Epithelial cell of proximal tubule (primary cell): ENCODE measurements at regions not wholly inside any gene's neighbourhood (a gene's known extent, or its start where the extent isn't known, plus 50 kb on each side); places are given as distances from the start of the nearest gene placed in this dataset.

ENCODE experiments used
- DNase-seq: peaks from one replicate; pipeline ENCODE4 v3.0.0-alpha.2; 2011; ENCODE audit warnings: low read depth
- H3K4me3 ChIP-seq: 2 replicates; pipeline ENCODE4 v1.5.1; 2011; ENCODE audit warnings: low read depth, mild to moderate bottlenecking, low read length
- TF ChIP-seq, protein P1 (sequence below): conservative IDR thresholded peaks from 2 replicates; pipeline ENCODE4 v1.5.1; 2012; ENCODE audit warnings: low read depth, mild to moderate bottlenecking, low read length

DNA sequence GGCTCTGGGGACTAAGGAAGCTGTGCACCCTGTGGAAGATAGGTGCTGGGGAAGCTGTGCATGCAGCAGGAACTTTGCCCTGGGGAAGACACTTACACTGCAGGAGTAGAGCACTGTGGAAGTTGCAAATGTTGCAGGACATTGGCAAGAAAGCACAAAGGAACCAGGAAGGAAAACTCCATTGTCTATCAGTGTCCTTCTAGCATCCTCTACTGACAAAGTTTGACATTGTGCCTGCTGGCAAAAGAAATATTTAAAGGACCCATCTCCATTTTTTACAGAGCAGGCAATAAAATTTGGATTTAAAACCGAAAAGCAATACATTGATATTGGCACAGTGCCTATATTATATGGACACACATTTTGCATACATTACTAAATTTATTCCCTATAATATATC lies 394.1 kb downstream of the PBX1 start:
- no peak for DNase-seq
- TF ChIP-seq, protein P1, sequence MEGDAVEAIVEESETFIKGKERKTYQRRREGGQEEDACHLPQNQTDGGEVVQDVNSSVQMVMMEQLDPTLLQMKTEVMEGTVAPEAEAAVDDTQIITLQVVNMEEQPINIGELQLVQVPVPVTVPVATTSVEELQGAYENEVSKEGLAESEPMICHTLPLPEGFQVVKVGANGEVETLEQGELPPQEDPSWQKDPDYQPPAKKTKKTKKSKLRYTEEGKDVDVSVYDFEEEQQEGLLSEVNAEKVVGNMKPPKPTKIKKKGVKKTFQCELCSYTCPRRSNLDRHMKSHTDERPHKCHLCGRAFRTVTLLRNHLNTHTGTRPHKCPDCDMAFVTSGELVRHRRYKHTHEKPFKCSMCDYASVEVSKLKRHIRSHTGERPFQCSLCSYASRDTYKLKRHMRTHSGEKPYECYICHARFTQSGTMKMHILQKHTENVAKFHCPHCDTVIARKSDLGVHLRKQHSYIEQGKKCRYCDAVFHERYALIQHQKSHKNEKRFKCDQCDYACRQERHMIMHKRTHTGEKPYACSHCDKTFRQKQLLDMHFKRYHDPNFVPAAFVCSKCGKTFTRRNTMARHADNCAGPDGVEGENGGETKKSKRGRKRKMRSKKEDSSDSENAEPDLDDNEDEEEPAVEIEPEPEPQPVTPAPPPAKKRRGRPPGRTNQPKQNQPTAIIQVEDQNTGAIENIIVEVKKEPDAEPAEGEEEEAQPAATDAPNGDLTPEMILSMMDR: no peak

DNA sequence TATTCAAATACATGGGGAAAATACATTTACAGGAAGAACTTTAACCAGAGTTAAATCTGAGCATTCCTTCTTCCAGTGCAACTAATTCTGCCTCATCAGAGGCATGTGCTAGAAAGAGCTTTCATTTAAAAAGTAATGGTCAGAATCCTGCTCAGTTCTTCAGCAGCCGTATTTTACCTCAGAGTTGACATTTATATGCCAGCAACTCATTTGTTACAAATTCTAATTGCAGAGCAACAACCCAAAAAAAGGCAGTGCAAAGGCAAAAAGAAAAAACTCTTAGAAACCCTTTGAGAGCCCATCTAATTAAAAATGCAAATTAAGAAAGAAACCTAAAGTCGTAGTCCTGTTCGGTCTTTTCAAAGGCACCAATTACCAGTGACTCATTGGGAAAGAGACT lies 392.5 kb downstream of the PBX1 start:
- no peak for DNase-seq
- H3K4me3 ChIP-seq: no peak overlapping the region
- TF ChIP-seq, protein P1: no peak

More for the DNA sequence above, 394.1 kb downstream of the PBX1 start:
- no peak overlapping the region for H3K4me3 ChIP-seq

DNA sequence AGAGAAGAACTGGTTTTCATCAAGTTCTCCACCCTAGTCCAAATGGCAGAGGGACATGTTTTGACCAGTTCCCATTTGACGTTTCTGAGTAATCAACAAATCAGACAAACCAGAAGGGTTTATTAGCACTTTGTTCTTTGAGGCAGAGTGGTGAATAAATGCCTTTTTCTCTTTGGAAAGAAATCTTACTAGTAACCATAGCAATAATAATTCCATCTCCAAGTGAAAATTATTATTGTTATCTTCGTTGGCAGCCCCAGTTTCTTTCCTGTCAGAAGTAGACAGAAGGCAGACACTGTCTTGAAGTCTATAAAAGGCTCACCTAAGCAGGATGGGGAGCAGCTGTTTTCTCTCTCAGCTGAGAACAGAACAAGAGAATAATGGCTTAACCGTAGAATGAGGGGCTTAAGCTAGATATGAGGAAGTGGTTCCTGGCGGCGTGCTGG lies 391.6 kb downstream of the PBX1 start:
- no peak overlapping the region for H3K4me3 ChIP-seq
- TF ChIP-seq, protein P1: no peak
- no peak for DNase-seq

DNA sequence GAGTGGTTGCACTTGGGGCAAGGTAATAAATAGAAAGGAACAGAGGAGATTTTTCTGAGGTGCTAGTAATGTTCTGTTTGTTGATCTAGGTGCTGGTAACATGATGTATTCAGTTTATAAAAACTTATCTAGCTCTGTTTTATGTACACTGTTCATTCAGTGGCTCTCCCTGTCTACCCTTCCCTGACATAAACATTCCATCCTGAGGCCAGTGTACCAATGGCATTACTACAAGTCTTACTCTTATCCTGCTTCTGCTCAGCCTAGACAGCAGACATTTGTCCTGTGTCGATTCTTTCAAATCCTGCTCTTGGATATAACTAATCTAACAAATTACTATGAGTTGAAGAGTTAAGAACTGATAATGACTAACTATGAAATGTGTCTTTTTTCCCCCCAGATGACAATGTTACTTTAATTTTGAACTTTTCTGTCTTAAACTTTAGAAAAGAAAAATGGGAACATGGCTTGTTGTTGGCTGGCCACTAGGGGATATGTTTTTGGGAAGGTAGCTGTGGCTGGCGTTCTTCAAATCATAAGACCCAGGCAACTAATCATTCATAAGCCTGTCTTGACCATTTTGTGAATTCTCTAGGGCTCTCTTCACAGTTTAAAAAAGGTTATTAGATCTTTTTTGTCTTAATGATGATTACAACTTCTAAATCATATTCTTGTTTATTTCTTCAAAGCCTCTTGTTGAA lies 390.9 kb downstream of the PBX1 start:
- no peak overlapping the region for H3K4me3 ChIP-seq
- TF ChIP-seq, protein P1: no peak
- DNase-seq: no peak

DNA sequence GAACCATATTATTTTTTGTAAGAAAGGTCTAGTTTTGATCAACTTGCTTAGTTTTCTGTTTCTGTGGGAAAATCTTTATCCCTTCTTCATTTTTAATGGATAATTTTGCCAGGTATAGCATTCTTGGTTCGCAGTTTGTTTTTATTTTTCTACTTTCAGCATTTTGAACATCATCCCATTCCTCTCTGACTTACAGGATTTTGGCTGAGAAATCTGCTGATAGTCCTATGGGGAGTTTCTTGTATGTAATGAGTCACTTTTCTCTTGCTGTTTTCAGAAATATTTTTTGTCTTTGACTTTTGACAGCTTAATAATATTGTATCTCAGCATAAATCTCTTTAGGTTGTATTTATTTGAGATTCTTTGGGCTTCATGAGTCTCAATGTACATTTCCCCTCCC lies 389.1 kb downstream of the PBX1 start:
- TF ChIP-seq, protein P1: no peak
- DNase-seq: no peak
- H3K4me3 ChIP-seq: no peak overlapping the region

DNA sequence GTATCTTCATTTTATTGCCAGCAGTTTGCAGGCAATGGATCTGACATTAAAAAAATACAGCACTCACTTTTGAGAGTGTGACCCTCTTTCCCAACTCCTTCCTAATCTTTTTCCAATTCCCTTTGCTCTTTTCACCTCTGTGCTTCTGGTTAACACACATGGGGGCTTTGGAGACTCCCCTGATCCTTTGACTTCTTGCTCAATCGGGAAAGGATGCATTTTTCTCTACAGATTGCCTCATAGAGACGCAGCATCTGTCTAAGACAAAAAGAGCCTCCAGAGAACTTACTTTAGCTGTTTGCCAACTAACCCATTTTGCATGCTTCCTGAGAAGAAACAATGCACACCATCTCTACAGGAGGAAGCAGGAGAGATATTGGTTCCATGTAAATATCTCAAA lies 378.3 kb downstream of the PBX1 start:
- H3K4me3 ChIP-seq: no peak overlapping the region
- no peak for DNase-seq
- TF ChIP-seq, protein P1: no peak

DNA sequence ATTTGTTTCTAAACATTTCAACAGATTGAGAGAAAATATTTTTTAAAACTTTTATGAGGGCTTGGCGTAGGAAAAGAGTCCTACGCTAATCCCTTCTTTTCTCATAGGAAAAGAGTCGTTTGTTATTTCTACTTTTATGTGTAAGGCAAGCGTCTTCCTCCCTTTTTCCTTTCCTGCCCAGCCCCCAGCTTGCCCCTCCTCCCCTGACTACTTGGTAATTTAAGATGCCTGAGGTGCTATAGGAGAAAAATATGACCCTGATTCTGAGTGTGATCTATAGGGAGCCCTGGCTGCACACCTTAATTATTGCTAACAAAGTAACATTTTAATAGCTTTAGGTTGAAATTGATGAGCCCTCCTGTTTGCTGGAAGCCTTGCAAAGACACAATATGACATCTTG lies 373.6 kb downstream of the PBX1 start:
- no peak for DNase-seq
- TF ChIP-seq, protein P1: no peak
- H3K4me3 ChIP-seq: no peak overlapping the region
